ENCODE measurements at regions not wholly inside any gene's neighbourhood (a gene's known extent, or its start where the extent isn't known, plus 50 kb on each side); places are given as distances from the start of the nearest gene placed in this dataset.
"Not testable (repeated sequence)": the region's sequence is repeated elsewhere in the genome, so short reads cannot be mapped to it uniquely, and the experiment has no call there.

- no peak for DNase-seq
- H3K27me3 Mint-ChIP-seq (ENCODE audit: low read depth, poor library complexity) = peaks cover 4% of the 10 kb centered on the region
- TF ChIP-seq CTCF (IDR thresholded peaks at IDR 0.05) = no peak
- no peaks in the 10 kb centered on the region for H3K36me3 Mint-ChIP-seq (ENCODE audit: low read depth)
- no peak overlapping the region for H3K27ac Mint-ChIP-seq
- no peak overlapping the region for H3K4me3 Mint-ChIP-seq
- no peaks in the 10 kb centered on the region for H3K9me3 Mint-ChIP-seq
- H3K4me1 Mint-ChIP-seq = peaks cover 62% of the 10 kb centered on the region
Measured at GRCh38 chr4:138863160-138863559, 152.4 kb upstream of the NOCT start.

DNA sequence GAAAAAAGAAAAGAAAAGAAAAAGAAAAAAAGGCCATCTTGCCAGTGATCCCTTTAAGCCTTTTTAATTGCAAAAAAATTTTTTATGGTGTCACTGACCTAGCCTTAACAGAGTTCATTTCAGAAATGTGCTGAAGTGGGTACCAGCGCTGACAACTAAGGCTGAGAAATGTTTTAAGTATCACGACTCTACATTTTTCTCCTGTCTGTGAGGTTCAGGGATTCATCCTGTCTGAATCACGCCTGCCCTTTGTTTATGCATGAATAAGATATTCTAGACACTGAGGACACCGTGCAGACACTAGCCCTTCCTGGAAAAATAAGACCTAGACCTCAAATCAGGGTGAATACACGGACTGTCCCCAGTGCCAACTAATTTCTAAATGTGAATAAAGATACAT, 154.4 kb upstream of the NOCT start:
- DNase-seq = no peak
- H3K27me3 Mint-ChIP-seq (ENCODE audit: low read depth, poor library complexity) = peaks cover 4% of the 10 kb centered on the region
- no peak for TF ChIP-seq CTCF (IDR thresholded peaks at IDR 0.05)
- H3K4me3 Mint-ChIP-seq = no peak overlapping the region
- peaks cover 1% of the 10 kb centered on the region for H3K36me3 Mint-ChIP-seq (ENCODE audit: low read depth)
- peaks cover 1% of the 10 kb centered on the region for H3K9me3 Mint-ChIP-seq
- H3K27ac Mint-ChIP-seq = no peak overlapping the region
- H3K4me1 Mint-ChIP-seq = peaks cover 60% of the 10 kb centered on the region

- H3K27ac Mint-ChIP-seq; H3K27me3 Mint-ChIP-seq (ENCODE audit: low read depth, poor library complexity); H3K36me3 Mint-ChIP-seq (ENCODE audit: low read depth); DNase-seq; H3K9me3 Mint-ChIP-seq; H3K4me3 Mint-ChIP-seq: not testable (repeated sequence)
- H3K4me1 Mint-ChIP-seq = peaks cover 53% of the 10 kb centered on the region
Measured at GRCh38 chr4:138860357-138860756, 155.2 kb upstream of the NOCT start.

GRCh38 chr4:138859254-138859653, 156.3 kb upstream of the NOCT start:
- Mint-ChIP-seq H3K36me3 (ENCODE audit: low read depth) (peaks cover 13% of the 10 kb centered on the region), H3K27me3 (ENCODE audit: low read depth, poor library complexity) (peaks cover 3% of the 10 kb centered on the region), H3K4me3 (no peak overlapping the region), H3K4me1 (peaks cover 42% of the 10 kb centered on the region), H3K27ac (peak overlapping the region; percentile 58), H3K9me3 (peaks cover 14% of the 10 kb centered on the region)
- no peak for DNase-seq
- TF ChIP-seq CTCF (IDR thresholded peaks at IDR 0.05) = no peak

- no peak overlapping the region for H3K4me3 Mint-ChIP-seq
- DNase-seq = no peak
- no peak for TF ChIP-seq CTCF (IDR thresholded peaks at IDR 0.05)
- peaks cover 13% of the 10 kb centered on the region for H3K36me3 Mint-ChIP-seq (ENCODE audit: low read depth)
- peaks cover 3% of the 10 kb centered on the region for H3K27me3 Mint-ChIP-seq (ENCODE audit: low read depth, poor library complexity)
- no peak overlapping the region for H3K27ac Mint-ChIP-seq
- H3K4me1 Mint-ChIP-seq = peaks cover 37% of the 10 kb centered on the region
- H3K9me3 Mint-ChIP-seq = peaks cover 14% of the 10 kb centered on the region
Measured at GRCh38 chr4:138858419-138858818, 157.2 kb upstream of the NOCT start.

GRCh38 chr4:138857416-138857815, 158.2 kb upstream of the NOCT start:
- H3K27me3 Mint-ChIP-seq (ENCODE audit: low read depth, poor library complexity) = peaks cover 6% of the 10 kb centered on the region
- H3K4me3 Mint-ChIP-seq = no peak overlapping the region
- peaks cover 19% of the 10 kb centered on the region for H3K36me3 Mint-ChIP-seq (ENCODE audit: low read depth)
- peaks cover 21% of the 10 kb centered on the region for H3K9me3 Mint-ChIP-seq
- DNase-seq = no peak
- H3K27ac Mint-ChIP-seq = no peak overlapping the region
- peaks cover 28% of the 10 kb centered on the region for H3K4me1 Mint-ChIP-seq
- no peak for TF ChIP-seq CTCF (IDR thresholded peaks at IDR 0.05)

Data from nephron progenitor cell (in vitro differentiated cells).